Right renal cortex interstitium (tissue), 3 donors: ENCODE measurements at regions not wholly inside any gene's neighbourhood (a gene's known extent, or its start where the extent isn't known, plus 50 kb on each side); places are given as distances from the start of the nearest gene placed in this dataset.

Experiments used
- DNase-seq, 3 donors: peaks; one replicate each; pipeline ENCODE4 v3.0.0-alpha.2; 2013; ENCODE audit warnings: low read depth in 3 of 3, low spot score in 2 of 3

GRCh38 chr10:123479640-123480039 is 186.5 kb upstream of the GPR26 start:
- DNase-seq, result no peak

DNA sequence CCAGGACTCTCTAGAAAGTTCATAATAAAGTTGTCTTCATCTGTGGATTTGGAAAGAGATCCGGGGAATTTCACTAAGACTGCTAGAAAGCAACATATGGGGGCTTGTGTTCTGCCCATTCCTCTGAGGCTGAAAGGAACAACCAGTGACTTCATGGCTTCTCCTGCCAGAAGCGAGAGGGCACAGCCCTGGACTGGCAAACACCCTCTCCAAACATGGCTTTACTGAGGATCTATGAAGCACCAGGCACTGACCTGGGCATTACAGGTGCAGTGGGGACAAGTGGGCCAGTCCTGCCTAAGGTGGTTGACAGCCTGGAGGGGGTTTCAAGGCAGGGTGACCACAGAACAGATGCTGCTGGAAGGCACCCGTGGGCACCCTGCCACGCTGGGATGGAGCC is 185.8 kb upstream of the GPR26 start:
- no peak for DNase-seq

DNA sequence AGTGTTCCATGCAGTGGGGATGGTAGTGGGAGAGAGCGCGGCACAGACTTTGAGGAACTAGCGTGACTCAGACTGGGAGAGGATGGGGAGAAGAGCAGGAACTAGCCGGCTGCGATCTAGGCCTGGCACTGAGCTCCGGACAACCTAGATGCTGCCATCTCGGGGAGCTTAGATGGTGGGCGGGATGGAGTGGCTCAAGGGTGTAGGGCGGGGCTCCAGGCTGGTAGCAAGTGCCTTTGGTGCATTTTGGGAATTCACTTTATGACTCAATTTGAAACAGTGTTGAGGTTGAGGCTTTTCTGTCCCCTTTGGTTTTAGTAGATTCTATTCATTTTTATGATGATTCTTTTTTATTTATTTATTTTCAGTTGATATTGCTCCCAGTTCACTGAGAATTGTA is 185.3 kb upstream of the GPR26 start:
- DNase-seq, result no peak

DNA sequence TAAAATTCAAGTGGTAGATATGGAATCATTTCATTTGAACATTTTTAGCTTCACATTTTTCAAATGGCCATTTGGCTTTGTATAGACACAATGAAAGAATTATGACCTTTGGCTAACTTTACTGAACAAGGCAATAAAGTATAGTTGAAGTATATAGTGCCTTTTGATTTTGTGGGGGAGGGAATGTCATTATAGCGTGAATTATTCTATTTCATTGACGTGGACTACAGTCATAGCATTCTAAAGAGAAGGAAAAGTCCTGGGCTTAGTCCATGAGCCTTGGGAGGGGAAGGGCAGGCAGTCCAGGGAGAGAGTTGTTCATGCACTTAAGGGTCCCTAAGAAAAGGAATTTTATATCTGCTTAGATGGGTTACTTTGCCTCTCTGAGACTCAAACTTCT is 181.4 kb upstream of the GPR26 start:
- DNase-seq, result no peak

- DNase-seq, result no peak
Observed at GRCh38 chr10:123485341-123485960, 180.7 kb upstream of the GPR26 start.

GRCh38 chr10:123488436-123488835 is 177.7 kb upstream of the GPR26 start:
- DNase-seq, result no peak

DNA sequence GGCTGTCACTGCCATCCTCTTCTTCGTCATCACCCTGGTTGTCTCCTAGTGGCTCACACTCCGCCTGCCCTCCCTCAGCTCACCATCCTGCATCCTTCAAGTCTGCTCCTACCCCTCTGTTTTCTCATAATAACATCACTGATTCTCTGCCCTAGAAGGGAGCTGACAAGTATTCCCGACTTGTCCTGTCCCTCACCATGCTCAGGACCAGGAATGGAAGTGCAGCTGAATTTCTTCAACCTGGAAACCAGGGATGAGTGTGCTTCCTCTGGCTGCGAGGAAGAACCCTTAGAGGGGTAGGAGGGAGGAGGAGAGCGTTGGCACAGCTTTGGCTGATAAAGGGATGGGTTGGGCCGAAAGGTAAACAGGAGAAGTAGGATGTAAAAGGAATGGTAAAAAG is 174.8 kb upstream of the GPR26 start:
- no peak for DNase-seq

- no peak for DNase-seq
Observed at GRCh38 chr10:123492016-123492415, 174.1 kb upstream of the GPR26 start.

DNA sequence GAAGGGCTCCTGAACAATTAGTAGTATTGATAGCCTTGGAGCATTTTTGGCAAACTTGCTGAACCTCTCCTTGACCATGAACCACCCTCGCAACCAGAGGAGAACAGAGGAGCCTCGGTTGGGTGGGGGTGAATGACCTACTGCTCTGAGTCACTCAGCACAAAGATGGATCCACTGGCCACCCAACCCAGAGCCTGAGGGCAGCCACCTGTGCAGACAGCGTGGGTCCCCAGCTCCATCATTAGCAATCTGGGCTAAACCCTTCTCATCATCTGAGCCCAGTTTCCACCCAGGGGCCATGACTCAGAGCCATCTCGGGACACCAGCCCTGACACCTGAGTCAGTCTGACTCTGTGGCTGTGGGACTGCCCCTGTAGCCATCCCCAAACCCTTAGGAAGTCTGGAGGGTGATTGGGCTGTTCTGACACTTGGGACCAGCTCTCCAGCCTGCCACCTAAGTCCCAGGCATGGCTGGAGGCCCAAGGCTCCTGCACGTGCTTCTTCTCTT is 171.8 kb upstream of the GPR26 start:
- DNase-seq, result no peak

DNA sequence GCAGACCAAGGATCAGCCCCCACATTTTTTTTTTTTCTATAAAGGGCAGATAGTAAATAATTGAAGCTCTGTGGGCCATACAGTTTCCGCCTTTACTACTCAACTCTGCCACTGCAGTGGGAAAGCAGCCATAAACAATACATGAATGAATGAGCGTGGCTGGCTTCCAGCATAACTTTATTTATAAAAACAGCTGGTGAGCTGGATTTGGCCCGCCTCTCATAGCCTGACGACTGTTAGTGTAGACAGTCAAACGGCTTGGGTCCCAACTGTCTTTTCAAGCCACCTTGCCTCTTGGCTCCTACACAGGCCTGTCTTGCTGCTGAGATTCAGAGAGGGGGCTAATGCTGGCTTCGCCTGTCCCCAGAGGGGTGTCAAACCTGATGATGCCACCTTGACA is 169.8 kb upstream of the GPR26 start:
- no peak for DNase-seq

- DNase-seq, result no peak
Observed at GRCh38 chr10:123496996-123497660, 169.0 kb upstream of the GPR26 start.

GRCh38 chr10:123500110-123500509 is 166.0 kb upstream of the GPR26 start:
- DNase-seq, result no peak

GRCh38 chr10:123501148-123501547 is 165.0 kb upstream of the GPR26 start:
- DNase-seq, result no peak

DNA sequence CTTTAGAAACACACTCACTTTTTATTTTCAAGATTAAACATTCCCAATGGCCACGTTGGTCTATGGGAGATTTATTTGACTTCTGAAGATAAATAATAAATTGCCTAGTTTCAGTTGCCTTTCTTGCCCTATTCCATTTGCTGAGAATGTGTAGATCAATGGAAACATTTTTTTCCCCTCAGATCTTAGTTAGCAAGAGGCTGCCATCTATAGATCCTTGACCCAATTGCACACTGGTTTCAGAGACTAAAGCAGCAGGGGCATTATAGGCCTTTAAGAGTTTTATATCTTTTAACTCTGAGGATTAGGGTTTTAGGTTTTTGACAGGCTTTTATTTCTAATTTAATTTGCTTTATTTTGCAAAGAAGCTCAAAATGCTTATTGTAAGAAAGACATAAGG is 163.2 kb upstream of the GPR26 start:
- DNase-seq, result no peak

- DNase-seq, result no peak
Observed at GRCh38 chr10:123506455-123506854, 159.7 kb upstream of the GPR26 start.

- no peak for DNase-seq
Observed at GRCh38 chr10:123507298-123507697, 158.9 kb upstream of the GPR26 start.

- DNase-seq, result no peak
Observed at GRCh38 chr10:123509338-123509737, 156.8 kb upstream of the GPR26 start.

- DNase-seq, result no peak
Observed at GRCh38 chr10:123512901-123513775, 153.0 kb upstream of the GPR26 start.

DNA sequence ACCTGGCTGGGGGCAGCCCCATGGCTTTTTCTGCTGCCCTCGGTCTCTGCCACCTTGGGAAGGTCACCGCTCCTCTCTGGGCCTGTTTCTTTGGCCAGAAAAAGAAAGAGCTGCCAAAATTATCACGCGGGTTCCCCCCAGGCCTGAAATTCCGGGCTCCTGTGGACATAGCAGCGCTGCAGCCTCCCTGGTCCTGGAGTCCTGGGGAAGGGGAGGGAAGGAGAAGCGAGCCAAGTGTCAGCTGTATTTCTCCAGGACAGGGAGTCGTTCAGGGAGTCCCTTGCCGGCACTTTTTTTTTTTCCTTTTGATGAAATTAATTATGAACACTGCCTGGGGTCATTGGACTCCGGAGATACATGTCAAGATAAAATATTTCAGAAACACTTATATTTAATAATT is 152.3 kb upstream of the GPR26 start:
- no peak for DNase-seq

DNA sequence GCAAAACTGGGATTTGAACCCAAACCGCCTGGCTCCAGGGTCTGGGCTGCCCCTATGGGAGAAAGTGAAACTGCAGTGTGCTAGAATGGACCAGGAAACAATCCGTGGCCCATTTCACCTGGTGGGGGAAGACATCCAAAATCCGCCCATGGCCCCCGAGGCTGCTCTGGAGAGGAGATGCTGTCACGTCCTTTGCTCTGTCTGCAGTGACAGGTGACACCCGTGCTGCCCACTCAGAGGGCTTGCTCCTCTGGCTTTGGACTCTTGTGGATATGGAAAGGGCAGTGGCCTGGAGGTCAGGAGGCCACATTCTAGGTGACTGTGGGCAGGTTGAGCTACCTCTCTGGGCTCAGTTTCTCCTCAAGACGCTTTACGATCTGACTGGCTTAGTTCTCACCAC is 151.2 kb upstream of the GPR26 start:
- no peak for DNase-seq

GRCh38 chr10:123515661-123516060 is 150.5 kb upstream of the GPR26 start:
- DNase-seq, result no peak

DNA sequence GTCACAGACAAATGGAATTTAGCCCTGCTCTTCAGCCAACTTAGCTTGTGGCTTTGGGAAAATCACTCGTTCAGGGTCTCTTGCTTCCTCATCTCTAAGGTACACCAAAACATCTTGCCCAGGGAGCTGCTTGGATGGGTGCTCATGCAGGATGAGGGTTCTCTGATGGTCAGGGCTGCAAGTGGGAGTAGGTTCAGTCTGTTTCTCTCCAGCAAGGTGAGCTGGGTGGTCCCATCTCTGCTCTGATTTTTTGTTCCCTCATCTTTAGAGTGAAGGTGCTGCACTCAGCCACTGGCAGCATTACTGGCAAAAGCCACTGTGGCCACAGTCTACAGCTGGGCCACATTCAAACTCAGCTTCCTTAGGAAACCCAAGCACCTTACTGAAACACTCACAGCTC is 149.9 kb upstream of the GPR26 start:
- no peak for DNase-seq
